GM18519 (cell line): ENCODE measurements at regions not wholly inside any gene's neighbourhood (a gene's known extent, or its start where the extent isn't known, plus 50 kb on each side); places are given as distances from the start of the nearest gene placed in this dataset.
"Not testable (repeated sequence)": the region's sequence is repeated elsewhere in the genome, so short reads cannot be mapped to it uniquely, and the experiment has no call there.

Experiments
- ATAC-seq: cut with Tn5 transposase; IDR thresholded peaks from one replicate; pipeline ENCODE4 v1.9.1; 2021; ENCODE audit warnings: mild to moderate bottlenecking, moderate library complexity; ENCODE audit not compliant: unreplicated experiment, low FRiP score

DNA sequence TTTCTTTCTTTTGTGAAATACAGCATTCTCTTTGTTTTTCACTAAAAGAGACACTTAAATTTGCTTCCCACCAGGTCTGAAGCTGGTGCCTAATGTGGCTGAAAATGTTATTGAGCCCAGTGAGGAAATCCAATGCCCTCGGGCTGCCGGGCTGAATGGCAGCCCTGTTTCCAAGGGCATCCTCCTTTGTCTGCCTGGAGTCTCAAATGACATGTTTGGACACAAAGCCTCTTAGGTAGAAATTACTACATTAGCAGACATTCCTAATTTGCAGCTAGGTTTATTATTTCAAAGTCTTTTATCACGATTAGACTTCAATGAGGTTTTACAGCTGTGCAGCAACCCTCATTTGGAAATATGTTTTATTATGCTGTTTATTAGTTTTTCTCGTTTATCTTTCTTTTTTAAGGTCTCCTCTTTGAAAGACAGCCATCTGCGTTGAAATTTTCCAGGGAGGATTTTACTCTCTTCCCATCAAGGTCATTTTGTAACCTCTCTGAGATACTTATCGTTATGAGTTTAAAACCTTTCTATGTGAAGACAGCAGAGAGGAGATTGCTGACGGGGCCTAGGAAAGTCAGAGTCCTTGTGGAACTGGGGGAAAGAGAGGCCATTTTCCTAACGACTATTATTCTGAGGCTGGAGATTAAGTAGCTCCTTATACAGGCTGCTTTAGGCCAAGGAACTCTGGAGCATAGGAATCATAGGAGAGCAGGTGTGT, 59.0 kb upstream of the ZNF532 start:
- no peak for ATAC-seq

GRCh38 chr18:58806826-58807714, 57.6 kb upstream of the ZNF532 start:
- ATAC-seq: peak; percentile 91

DNA sequence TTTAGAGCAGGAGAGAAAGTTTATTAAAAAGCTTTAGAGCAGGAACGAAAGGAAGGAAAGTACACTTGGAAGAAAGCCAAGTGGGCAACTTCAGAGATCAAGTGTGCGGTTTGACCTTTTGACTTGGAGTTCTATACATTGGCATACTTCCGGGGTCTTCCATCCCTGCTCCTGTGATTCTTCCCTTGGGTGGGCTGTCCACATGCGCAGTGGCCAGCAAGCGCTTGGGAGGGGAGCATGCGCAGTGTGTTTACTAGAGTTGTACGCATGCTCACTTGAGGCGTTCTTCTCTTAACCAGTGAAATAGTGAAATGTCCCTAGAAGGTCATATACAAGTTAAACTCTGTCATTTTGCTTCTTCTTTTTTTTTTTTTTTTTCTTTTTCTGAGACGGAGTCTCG, 56.9 kb upstream of the ZNF532 start:
- ATAC-seq: no peak

DNA sequence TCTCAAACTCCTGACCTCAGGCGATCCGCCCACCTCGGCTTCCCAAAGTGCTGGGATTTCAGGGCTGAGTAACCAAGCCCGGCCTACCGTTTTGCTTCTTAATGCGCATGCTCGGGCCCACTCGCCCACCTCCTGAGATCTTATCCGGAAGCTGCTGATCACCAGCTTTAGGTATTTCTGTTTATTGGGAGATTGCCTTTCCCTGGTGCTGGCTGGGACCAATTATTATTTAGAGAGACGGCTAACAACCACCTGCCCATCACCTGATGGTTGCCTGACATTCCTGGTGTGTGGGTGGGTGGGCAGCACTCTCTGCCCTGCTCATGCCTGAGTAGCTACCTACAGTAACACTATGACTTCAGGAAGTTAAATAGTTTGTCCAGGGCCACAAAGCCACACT, 56.3 kb upstream of the ZNF532 start:
- ATAC-seq: no peak

- not testable (repeated sequence) for ATAC-seq
These were observed 52.8 kb upstream of the ZNF532 start for GRCh38 chr18:58811859-58812258.

GRCh38 chr18:58813105-58813504, 51.6 kb upstream of the ZNF532 start:
- no peak for ATAC-seq

DNA sequence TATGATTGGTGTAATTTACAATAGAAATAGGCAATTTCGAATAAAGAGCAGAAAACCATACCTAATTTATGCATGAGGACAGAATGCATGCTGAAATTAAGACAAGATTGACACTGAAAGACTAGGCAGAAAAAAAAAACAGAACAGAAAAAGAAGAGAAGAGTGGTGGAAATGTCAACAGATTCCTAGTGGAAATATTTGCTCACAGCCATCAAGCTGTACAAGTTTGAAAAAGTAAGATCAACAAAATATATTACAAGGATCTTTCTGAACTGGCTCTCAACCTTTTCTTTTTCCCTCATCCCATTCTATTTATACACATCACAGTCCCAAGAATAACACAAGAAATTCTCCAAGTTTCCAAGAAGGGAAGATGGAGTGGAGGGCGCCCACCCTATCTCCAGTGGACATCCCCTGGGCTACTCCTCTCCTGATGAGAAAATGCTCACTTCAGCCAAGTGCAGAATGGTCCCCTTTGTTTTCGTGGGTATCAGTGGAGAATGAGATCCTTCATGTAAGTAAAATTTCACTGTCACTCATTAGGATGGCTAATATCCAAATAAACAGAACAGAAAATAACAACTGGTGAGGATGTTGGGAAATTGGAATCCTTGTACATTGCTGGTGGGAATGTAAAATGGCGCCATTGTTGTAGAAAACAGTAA, 51.0 kb upstream of the ZNF532 start:
- no peak for ATAC-seq

GRCh38 chr18:58814317-58814716, 50.4 kb upstream of the ZNF532 start:
- no peak for ATAC-seq
